Stimulated activated CD4-positive, alpha-beta T cell treated with anti-CD3 and anti-CD28 coated beads, Interleukin-1b, Interleukin-23, amount 100 ng/mL, for 48 hours (primary cell): ENCODE measurements at regions not wholly inside any gene's neighbourhood (a gene's known extent, or its start where the extent isn't known, plus 50 kb on each side); places are given as distances from the start of the nearest gene placed in this dataset.

Source experiments
- DNase-seq: peaks from one replicate; pipeline ENCODE4 v3.0.0-alpha.2; 2020

DNA sequence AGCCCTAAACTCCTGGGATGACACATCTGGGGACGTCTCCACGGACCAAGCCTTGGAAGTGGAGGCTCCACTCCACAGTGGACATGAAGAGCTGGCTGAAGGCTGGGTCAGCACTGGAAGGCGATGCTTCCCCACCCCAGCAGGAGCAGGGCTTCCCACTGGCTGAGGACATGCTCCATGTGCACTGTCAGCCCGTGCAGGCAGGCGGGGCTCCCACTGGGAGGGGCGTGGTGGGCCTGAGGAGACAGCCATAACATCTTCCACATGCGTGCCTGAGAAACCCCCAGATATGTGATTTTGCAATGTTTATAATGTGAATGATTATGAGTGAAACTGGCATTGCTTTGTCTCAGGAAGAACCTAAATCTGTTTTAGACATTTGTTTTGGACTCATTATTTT, 231.3 kb downstream of the KLF13 start:
- no peak for DNase-seq

DNA sequence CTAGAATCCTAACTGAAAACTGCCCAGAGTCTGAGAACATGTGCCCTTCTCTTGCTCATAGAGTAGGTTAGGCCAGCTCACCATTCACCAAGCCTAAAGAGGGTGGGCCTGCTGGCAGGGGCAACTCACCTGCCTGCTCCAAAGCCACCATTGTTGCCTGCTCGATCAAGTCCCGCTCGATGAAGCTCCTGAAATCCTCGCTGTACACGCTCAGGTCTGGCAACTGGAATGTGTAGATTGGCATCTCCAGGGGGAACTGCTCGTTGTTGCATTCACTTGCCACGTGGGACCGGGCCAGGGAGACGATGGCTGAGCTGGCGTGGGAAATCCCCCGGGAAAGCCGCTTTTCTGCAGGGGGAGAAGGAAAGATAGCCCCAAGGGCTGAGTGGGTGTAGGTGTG, 232.2 kb downstream of the KLF13 start:
- no peak for DNase-seq

DNA sequence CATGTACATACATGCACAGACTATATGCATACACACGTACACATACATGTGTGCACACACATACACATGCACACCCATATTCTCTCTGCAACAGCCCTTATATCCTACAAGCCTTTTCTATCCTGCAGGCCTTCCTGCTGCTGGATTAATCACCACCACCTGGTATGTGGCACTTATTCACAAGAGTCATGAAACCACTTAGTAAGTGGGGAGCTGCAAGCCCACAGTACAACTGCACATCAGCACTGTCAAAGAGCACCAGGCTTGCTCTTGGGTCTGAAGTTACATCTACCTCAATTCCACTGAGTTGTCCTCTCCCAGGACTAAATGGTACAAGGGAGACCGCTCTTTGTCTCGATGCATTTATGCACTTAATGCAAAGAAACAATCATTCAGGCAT, 233.2 kb downstream of the KLF13 start:
- DNase-seq, result no peak

DNA sequence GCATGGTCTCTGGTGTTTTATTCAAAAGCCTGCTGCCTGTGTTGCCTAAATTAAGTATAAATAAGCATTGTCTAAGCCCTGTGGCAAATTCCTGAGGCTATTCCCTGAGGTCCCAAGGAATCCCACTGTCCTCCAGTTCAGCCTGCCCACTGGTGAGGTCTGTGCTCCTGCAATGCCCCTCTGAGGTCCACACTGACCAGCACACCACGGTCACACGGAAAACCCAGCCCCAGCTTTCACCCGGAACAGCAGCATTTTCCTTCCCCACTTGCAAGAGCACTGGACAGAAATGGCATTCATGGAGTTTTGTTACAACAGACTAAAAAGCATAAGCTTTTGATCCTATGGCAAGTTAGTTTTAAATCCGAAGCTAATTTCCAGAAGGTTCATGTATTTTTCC, 234.0 kb downstream of the KLF13 start:
- no peak for DNase-seq

DNA sequence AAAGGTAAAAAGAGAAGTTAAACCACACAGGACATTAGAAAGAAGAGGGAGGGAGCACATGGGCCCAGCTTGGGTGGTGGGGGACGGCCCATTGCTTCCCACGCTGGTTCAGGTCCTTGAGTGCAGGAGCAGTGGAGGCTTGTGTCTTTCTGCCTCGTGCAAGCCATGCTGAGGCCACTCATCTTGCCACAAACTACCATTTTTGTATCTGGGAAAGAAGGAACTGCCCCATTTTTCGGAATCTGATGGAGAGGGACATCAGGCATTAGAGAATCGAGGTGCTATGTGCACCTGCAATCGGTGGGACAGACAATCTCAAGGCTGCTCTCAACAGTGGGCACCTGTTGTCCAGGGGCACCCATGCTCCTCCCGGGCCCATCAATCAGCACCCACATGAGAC, 234.5 kb downstream of the KLF13 start:
- no peak for DNase-seq

DNA sequence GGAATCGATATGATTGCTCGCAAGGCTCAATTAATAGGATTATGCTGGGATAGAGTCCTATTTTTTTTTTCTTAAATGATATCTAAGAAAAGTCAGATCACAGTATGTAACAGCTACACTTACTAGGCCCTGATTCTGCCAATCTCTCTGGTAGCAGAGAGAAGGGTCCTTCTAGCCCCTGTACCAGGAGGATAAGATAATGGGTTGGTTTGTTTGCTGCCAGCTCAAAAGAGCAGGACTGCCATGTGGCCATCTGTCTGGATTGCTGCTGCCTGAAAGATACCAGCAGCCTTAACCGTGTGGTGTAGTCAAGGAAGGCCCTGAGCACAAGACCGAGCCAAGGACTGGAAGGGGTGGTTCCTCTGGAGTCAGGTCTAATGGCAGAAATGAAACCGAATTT, 236.4 kb downstream of the KLF13 start:
- DNase-seq, result no peak

DNA sequence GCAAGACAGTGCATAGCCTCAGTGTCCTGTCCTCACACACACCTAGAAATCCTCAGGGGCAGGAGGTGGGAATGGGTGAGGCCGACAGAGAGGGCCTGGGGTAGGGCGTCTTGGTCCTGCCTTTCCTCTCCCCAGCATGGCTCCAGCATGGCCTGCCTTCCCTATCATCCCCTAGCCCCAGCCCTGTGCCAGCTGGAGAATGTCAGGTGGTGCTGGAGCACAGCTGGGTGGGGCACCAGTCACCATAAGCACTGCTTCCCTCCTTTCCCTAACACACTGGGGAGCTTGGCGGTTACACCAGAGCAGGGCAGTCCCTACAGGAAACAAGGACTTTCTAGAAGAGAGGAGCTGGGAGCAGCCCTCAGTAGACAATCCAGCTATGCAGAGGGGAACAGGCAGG, 236.8 kb downstream of the KLF13 start:
- no peak for DNase-seq

DNA sequence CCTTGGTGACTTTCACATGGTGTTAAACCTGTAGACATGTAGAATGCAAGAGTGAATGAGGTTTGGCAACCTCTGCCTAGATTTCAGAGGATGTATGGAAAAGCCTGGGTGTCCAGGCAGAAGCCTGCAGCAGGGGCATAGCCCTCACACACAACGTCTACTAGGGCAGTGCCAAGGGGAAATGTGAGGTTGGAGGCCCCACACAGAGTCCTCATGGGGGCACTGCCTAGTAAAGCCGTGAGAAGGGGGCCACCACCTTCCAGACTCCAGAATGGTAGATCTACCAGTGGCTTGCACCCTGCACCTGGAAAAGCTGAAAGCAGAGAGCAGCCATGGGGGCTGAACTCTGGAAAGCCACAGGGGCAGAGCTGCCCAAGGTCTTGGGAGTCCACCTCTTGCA, 241.2 kb downstream of the KLF13 start:
- no peak for DNase-seq

DNA sequence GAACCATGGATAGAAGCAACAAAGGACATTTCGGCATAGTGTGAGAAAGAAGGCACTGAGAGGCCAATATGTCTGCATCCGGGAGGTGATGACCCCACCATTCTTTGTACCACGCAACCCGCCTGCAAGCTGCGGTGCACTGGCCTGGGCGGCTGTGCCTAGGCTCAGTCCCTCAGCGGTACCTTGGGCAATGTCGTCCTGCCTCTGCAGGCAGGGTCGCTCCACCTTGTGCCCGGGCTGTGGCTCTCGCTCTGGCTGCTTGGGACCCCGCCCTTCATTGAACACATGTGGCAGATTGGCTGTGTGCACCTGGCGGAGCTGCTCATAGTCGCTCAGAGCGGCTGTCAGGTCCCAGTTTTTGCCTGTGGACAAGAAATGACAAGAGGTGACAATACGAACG, 243.2 kb downstream of the KLF13 start:
- no peak for DNase-seq

DNA sequence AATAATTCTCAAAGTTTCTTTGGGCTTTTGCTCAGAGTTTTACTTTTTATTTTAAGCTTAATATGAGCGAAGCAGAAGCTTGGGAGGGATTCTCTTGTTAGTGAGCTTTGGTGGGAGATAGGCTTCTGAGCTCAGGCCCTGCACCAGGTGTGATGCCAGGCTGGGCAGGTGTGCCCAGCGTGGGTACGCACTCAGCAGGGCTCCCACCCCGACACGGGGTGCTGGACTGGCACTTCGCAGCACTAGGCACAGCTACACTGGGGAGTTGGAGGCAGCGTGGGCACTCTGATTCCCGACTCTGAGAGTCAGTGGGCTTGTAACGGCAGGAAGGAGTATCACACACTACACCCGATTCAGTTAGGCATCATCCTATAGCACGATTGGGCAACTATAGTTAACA, 244.0 kb downstream of the KLF13 start:
- DNase-seq, result no peak

DNA sequence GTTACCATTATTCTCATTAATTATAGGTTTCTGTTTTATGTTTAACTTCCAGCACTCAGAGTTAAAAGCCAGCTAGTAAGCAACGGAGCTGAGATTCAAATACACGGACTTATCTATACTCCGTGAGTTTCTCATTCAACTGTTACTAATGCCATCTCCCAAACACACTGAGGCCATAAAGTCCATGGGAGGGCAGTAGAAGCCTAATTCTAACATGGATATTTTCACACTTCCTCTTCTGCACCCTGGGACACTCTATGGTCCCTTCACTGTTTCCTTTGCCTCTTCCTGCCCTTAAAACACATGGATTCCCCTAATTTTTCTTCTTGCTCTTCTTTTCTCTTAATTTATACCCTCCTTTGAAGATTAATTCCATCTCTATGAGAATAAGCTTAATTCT, 245.0 kb downstream of the KLF13 start:
- DNase-seq, result no peak

DNA sequence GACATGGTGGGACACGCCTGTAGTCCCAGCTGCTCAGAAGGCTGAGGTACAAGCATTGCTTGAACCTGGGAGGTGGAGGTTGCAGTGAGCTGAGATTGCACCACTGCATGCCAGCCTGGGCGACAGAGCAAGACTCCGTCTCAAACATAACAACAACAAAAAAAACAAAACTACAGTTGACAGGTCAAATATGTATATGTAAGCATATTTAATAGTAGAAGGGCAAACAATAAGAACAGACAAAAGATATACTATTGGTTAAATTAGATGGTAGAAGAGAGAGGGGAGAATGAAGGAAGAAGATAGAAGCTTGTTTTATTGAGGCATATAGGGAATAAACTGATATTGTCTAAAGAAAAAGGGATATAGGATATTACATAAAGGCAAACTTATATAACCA, 247.1 kb downstream of the KLF13 start:
- DNase-seq, result no peak

DNA sequence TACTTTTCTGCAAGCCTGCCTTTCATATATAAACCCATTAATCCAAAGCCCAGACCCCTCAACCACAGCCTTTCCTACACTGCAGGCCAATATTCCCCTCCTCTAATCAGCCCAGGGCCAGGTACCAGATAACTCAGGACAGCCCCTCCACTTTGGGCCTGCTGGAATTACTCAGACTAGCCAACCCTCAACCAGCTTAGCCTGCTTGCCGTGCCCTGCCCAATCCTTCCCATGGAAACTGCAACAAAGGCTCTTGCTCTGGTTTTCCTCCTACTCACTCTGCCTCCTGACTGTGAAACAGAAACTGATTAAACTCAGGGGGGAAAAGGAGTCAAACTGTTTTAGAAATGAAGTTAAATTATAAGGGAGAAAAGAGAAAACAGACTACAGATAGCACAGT, 248.1 kb downstream of the KLF13 start:
- no peak for DNase-seq

DNA sequence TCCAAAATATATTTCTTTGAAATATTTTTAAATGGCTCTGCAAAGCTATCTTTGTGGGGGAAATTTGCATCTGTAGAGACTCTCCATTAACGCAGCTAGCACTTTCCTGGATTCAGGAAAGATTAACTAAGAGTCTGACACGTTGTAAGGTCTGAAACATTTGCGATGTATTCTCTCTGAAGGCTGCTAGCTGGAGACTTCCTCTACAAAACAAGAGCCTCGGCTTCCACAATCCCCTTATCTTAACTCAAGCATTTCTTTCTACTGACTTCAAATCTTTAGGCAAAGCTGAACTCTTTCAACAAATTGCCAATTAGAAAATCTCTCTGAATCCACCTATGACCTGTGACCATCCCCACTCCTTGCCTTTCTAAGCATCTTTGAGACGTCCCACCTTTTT, 250.5 kb downstream of the KLF13 start:
- no peak for DNase-seq

DNA sequence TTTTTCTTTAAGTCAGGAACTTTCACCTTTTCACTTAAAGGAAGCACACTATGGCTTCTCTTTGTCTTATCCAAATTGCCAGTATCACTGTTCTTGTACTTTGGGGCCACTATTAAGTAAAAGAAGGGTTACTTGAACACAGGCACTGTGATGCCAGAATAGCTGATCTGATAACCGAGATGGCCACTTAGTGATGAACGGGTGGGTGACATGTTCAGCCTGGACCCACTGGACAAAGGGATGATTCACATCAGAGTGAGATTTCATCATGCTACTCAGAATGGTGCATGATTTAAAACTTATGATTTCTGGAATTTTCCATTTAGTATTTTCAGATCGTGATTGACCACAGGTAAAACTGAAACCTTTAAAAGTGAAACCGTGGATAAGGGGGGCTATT, 252.6 kb downstream of the KLF13 start:
- no peak for DNase-seq

DNA sequence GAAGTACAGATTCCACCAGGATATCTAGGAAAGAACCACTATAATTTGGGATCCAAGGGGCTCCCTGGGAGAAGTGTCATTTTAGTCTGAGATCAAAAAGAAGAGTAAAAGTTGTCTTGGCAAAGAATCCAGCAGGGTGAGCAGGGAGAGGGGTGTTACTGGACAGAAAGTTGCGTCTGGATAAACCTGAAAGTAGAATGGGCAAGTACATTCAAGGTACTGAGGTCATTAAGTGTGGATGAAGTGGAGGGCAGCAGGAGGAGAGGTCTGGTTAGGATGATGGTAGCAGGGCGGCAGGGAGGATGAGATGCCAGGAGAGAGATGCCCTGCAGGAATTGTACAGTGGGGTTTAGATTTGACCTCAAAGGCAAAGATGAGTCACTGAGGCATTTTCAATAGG, 253.3 kb downstream of the KLF13 start:
- DNase-seq, result no peak

DNA sequence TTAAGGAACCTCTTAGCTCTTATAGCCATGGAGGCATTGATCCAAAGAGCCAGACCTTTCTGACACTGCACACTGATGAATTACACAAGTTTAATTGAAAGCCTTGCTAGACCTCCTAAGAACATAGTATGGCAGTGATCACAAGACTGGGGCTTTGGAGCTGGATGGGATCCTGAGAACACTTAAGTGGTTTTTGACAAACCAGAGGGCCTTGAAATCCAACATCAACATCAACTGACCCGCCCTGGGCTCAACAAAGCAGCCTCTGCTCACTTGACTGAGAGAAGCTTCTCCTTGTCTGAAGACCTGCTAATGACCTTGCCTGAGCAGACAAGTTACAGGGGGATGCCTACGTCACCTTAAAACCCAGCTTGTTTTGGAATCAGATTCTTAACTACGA, 257.6 kb downstream of the KLF13 start:
- DNase-seq, result no peak

DNA sequence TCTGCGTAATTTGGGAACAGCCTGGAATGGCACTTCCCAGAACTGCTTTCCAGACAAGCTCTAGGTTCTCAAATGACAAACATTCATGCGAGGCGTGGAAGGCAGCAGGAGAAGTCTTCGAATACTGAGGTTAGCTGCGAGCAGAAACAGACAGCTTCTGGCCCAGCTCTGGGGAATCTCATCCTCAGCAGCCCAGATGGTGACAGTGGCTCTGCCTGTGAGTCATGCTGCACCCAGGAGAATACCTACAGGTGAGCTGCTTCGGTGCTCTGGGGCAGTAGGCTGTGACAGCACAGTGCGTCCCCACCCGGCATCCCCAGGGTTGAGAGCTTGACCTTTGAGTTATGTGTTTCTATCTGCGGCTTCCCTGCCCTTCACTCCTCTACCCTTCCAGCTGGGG, 258.6 kb downstream of the KLF13 start:
- no peak for DNase-seq

DNA sequence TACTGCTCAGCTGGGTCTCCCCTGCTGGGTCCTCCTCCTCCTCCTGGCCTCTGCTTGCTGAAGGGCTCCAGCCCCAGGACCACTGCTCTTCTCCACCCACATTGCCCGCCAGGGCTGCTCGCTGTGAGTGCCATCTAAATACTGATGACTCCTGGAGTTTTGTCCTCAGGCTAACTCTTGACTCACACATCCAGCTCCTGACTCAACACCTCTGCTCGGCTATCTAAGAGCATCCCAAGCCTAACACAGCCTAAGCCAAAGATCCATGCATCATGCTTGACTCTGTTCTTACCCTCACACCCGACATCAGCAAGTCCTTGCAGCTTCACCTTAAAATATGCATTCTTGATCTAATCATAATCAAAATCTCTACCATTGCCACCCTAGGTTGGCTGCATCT, 260.2 kb downstream of the KLF13 start:
- no peak for DNase-seq

DNA sequence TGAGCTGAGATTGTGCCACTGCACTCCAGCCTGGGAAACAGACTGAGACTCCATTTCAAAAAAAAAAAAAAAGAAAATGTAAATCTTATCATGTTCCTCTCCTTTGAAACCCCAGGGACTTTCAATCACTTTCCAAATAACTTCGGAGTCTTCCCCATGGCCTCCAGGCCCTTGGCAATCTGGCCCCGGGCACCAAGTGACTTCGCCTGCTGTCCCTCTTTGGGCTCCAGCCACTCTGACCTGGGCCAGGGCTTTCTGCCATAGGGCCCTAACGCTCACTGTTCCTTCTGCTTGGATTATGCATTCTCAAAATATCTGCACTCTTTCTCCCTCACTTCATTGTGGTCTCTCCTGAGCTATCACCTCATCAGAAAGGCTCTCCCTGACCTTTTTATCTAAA, 260.9 kb downstream of the KLF13 start:
- no peak for DNase-seq

DNA sequence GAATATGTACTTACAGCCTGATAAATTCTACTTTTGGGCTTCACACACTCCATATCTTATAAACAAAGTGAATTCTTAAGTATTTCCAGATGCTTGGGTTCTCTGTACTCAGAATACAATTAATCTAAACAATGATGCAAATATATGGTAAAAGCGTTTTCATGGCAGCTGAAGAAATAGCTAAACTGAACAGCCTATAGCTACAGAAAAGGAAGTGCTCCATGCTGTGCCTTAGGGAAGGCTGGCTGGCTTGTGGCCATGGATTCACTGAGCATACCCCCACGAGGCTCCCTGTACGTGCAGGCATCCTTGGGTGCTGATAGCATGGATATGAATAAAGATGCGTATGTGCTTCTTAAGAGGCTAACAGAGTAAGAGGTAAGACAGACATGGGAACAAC, 264.0 kb downstream of the KLF13 start:
- no peak for DNase-seq

DNA sequence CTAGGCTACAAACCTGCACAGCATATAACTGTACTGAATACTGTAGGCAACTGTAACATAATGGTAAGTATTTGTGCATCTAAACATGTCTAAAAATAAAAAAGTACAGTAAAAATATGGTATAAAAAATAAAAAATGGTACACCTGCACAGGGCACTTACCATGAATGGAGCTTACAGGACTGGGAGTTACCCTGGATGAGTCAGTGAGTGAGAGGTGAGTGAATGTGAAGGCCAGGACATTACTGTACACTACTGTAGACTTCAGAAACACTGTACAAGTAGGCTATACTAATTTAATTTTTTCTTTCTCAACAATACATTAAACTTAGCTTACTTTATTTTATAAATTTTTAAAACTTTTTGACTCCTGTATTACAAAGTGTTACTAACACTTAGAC, 265.3 kb downstream of the KLF13 start:
- DNase-seq, result no peak

DNA sequence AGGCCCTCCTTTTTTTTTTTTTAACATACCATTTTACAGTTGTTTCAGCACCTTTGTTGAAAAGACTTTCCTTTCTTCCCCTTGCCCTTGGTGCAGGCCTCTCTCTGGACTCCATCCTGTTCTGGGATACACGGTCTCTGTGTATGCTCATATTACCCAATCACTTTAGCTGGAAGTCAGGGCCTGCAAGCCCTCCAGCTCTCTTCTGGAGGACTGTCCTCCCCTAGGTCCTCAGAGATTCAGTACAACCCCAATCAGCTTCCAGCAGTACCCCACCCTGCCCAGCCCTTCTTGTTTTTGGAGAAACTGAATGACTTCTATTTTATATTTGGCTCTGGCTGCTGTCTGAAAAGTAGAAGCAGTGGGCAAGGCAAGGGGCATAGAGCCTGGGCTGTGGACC, 270.8 kb downstream of the KLF13 start:
- no peak for DNase-seq

DNA sequence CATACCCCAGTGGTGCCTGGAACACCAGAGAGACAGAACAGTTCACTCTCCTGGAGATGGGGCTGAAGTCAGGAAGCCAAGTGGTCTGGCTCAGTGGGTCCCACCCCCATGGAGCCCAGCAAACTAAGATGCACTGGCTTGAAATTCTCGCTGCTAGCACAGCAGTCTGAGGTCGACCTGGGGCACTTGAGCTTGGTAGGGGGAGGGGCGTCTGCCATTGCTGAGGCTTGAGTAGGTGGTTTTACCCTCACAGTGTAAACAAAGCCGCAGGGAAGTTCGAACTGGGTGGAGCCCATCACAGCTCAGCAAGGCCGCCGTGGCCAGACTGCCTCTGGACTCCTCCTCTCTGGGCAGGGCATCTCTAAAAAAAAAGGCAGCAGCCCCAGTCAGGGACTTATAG, 272.0 kb downstream of the KLF13 start:
- DNase-seq, result no peak

DNA sequence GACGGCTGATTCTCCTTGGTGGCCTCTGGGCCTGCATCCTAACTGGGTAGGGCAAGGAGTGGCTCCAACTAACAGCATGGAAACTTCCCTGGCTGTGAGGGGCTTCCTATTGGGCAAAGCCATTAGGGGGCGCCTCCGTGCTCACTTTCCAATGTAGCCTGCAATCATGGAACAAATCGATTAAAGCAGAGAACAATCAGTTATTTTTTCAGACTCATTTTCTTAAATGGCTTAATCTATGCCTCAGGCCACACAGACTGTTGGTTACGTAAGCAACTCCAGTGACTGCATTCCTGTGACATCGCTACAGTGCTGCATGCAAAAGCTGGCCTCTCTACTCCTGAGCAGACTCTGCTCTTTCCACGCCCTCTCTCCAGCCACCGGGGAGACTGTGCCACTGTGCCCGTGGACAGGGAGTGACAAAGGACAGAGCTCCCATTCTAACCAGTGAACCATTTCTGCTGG, 278.9 kb downstream of the KLF13 start:
- DNase-seq, result no peak

DNA sequence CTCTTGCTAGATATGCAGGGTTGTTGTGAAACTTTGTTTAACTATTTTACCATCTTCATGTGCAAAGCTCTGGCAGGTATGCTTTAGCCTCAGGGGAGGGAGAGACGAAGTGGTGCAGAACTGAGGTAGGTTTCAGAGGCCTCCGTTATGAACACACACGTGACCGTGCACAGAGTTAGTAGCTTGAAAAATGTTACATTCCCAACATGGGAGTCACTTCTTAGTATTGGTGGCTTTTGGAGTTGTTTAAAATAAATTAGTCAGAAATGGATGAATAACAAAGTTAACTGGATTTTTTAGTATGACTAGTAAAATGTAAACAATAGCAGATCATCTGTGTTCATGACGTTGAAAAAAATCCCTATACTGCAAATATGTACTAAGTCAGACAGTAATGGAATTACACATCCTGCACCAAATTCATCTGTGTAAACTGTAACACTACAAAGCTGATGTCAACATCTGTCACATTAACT, 279.6 kb downstream of the KLF13 start:
- DNase-seq, result no peak
